ENCODE measurements at regions not wholly inside any gene's neighbourhood (a gene's known extent, or its start where the extent isn't known, plus 50 kb on each side); places are given as distances from the start of the nearest gene placed in this dataset.

DNA sequence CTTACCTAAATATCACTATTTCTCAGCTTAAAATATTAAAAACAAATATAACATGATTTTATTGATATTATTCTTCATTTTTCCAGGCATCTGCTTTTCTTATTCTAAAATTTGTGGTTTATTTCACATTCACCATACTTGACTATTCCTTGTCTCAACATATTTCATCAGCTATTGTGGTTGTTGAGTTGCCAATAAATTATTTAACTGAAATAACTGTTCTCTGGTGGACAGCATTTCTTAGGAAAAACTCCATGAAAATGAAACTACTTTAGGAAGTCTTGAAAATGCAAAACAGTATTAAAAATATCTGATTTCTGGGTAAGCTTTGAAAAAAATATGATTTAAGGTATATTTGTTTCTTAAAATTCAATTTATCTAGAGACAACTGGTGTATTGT, 122.9 kb upstream of the SEMA3A start:
- ATAC-seq (no peak), DNase-seq (ENCODE audit: low read depth, low spot score) (no peak)
- no peaks in the 10 kb centered on the region for H3K36me3 ChIP-seq (ENCODE audit: control insufficient read depth in 1 of 2, insufficient read depth in 2 of 2, low read length in 2 of 2)
- no peak overlapping the region for H3K4me2 ChIP-seq (ENCODE audit: low read length)
- ChIA-PET POLR2A (interaction anchor here (0.7 kb wide), 1 partner anchor 116 kb away, joined by 3 read pairs; no protein-coding TSS in a partner anchor), RAD21 (ENCODE audit: low non-redundant PET in 1 of 2, low total read pairs in 2 of 2, uncharacterized antibody in 2 of 2, unreplicated experiment in 2 of 2) (no interaction called here), CTCF (interaction anchor here (0.7 kb wide), 1 partner anchor 374 kb away, joined by 3 read pairs; no protein-coding TSS in a partner anchor)
- no peaks in the 10 kb centered on the region for H3K27me3 ChIP-seq (ENCODE audit: insufficient read depth, low read length)
- H3K9me2 ChIP-seq (ENCODE audit: insufficient read depth) = no peaks in the 10 kb centered on the region
- no peaks in the 10 kb centered on the region for H4K20me1 ChIP-seq (ENCODE audit: insufficient read depth)
- BruUV-seq (replicated peaks) = no TSS peak
- TF ChIP-seq POLR2A (IDR thresholded peaks at IDR 0.05; ENCODE audit: borderline replicate concordance, extremely low read depth, insufficient read depth, insufficient read length) (no peak), ELF1 (IDR thresholded peaks at IDR 0.05; ENCODE audit: borderline replicate concordance, low read depth) (no peak), EGR1 (IDR thresholded peaks at IDR 0.05; ENCODE audit: low read depth) (no peak), SP1 (IDR thresholded peaks at IDR 0.05; ENCODE audit: low read depth) (no peak), EZH2 (IDR thresholded peaks at IDR 0.05) (no peak), POLR2AphosphoS5 (IDR thresholded peaks at IDR 0.05; ENCODE audit: low read depth, low read length) (no peak), CEBPB (IDR thresholded peaks at IDR 0.05; ENCODE audit: low read depth) (no peak), RAD21 (IDR thresholded peaks at IDR 0.05; ENCODE audit: low read depth) (no peak), EZH2phosphoT487 (IDR thresholded peaks at IDR 0.05; ENCODE audit: borderline replicate concordance) (no peak)
- TF ChIP-seq, protein P1, sequence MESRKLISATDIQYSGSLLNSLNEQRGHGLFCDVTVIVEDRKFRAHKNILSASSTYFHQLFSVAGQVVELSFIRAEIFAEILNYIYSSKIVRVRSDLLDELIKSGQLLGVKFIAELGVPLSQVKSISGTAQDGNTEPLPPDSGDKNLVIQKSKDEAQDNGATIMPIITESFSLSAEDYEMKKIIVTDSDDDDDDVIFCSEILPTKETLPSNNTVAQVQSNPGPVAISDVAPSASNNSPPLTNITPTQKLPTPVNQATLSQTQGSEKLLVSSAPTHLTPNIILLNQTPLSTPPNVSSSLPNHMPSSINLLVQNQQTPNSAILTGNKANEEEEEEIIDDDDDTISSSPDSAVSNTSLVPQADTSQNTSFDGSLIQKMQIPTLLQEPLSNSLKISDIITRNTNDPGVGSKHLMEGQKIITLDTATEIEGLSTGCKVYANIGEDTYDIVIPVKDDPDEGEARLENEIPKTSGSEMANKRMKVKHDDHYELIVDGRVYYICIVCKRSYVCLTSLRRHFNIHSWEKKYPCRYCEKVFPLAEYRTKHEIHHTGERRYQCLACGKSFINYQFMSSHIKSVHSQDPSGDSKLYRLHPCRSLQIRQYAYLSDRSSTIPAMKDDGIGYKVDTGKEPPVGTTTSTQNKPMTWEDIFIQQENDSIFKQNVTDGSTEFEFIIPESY (IDR thresholded peaks at IDR 0.05; ENCODE audit: extremely low read depth, insufficient replicate concordance, low read length) = no peak
- TF ChIP-seq, protein P2, sequence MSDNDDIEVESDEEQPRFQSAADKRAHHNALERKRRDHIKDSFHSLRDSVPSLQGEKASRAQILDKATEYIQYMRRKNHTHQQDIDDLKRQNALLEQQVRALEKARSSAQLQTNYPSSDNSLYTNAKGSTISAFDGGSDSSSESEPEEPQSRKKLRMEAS (IDR thresholded peaks at IDR 0.05) = no peak
- TF ChIP-seq, protein P3, sequence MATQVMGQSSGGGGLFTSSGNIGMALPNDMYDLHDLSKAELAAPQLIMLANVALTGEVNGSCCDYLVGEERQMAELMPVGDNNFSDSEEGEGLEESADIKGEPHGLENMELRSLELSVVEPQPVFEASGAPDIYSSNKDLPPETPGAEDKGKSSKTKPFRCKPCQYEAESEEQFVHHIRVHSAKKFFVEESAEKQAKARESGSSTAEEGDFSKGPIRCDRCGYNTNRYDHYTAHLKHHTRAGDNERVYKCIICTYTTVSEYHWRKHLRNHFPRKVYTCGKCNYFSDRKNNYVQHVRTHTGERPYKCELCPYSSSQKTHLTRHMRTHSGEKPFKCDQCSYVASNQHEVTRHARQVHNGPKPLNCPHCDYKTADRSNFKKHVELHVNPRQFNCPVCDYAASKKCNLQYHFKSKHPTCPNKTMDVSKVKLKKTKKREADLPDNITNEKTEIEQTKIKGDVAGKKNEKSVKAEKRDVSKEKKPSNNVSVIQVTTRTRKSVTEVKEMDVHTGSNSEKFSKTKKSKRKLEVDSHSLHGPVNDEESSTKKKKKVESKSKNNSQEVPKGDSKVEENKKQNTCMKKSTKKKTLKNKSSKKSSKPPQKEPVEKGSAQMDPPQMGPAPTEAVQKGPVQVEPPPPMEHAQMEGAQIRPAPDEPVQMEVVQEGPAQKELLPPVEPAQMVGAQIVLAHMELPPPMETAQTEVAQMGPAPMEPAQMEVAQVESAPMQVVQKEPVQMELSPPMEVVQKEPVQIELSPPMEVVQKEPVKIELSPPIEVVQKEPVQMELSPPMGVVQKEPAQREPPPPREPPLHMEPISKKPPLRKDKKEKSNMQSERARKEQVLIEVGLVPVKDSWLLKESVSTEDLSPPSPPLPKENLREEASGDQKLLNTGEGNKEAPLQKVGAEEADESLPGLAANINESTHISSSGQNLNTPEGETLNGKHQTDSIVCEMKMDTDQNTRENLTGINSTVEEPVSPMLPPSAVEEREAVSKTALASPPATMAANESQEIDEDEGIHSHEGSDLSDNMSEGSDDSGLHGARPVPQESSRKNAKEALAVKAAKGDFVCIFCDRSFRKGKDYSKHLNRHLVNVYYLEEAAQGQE (IDR thresholded peaks at IDR 0.05; ENCODE audit: low read depth) = no peak
- no peak overlapping the region for H2AFZ ChIP-seq (ENCODE audit: low read depth, low read length, poor library complexity, severe bottlenecking)
- intact Hi-C loops (cut with micrococcal nuclease) = no loop called here
- no peak overlapping the region for H3K4me3 ChIP-seq (replicated peaks in 1 of 2; ENCODE audit: low read depth in 1 of 2, low read length in 2 of 2)
- H3K27ac ChIP-seq (ENCODE audit: low read depth, low read length) = no peak overlapping the region
- H3K9ac ChIP-seq (ENCODE audit: low read length) = no peak overlapping the region
- no peaks in the 10 kb centered on the region for H3K79me2 ChIP-seq (ENCODE audit: insufficient read depth, low read length)
- no peaks in the 10 kb centered on the region for H3K9me3 ChIP-seq (ENCODE audit: control insufficient read depth in 1 of 2, insufficient read depth in 1 of 2, low read depth in 1 of 2, low read length in 2 of 2)
- H3K4me1 ChIP-seq (ENCODE audit: control insufficient read depth in 1 of 2, insufficient read depth in 2 of 2, low read length in 2 of 2) = no peaks in the 10 kb centered on the region

All from HCT116 (cell line).